DOHH2 (cell line): ENCODE measurements at regions not wholly inside any gene's neighbourhood (a gene's known extent, or its start where the extent isn't known, plus 50 kb on each side); places are given as distances from the start of the nearest gene placed in this dataset.

Experiments
- H3F3A ChIP-seq: fragments of 200-600 bp; sonication (generic), shearing (Covaris generic); 2 replicates; pipeline ENCODE4 v1.6.0; 2016; ENCODE audit warnings: antibody characterized with exemption, mild to moderate bottlenecking; ENCODE audit not compliant: control insufficient read depth, insufficient read depth
- H3K27ac ChIP-seq: fragments of 200-600 bp; sonication (generic); 2 replicates; pipeline ENCODE4 v1.5.1; 2014; ENCODE audit warnings: low read depth, mild to moderate bottlenecking, low read length, moderate library complexity
- H3K27me3 ChIP-seq: fragments of 200-600 bp; sonication (generic); 2 replicates; pipeline ENCODE4 v1.6.1; 2014; ENCODE audit warnings: mild to moderate bottlenecking, low read length, mixed read lengths; ENCODE audit not compliant: control insufficient read depth
- H3K36me3 ChIP-seq: fragments of 200-600 bp; sonication (generic); 2 replicates; pipeline ENCODE4 v1.6.1; 2014; ENCODE audit warnings: mild to moderate bottlenecking, low read length, moderate library complexity, mixed read lengths; ENCODE audit not compliant: control insufficient read depth
- H3K4me1 ChIP-seq: fragments of 200-600 bp; sonication (generic); 2 replicates; pipeline ENCODE4 v1.6.1; 2014; ENCODE audit warnings: mild to moderate bottlenecking, low read length, mixed read lengths; ENCODE audit not compliant: control insufficient read depth
- H3K4me2 ChIP-seq: fragments of 200-600 bp; sonication (generic); 2 replicates; pipeline ENCODE4 v1.6.0; 2014; ENCODE audit warnings: mild to moderate bottlenecking, low read length, moderate library complexity
- H3K4me3 ChIP-seq: fragments of 200-600 bp; sonication (generic); 2 replicates; pipeline ENCODE4 v1.5.1; 2014; ENCODE audit warnings: mild to moderate bottlenecking, low read length, mixed read lengths
- H3K79me2 ChIP-seq: fragments of 200-600 bp; sonication (generic); 2 replicates; pipeline ENCODE4 v1.6.1; 2014; ENCODE audit warnings: mild to moderate bottlenecking, low read length, mixed read lengths; ENCODE audit not compliant: control insufficient read depth
- H3K9me2 ChIP-seq: fragments of 200-600 bp; sonication (generic); replicated peaks from 2 replicates; pipeline ENCODE4 v1.6.1; 2014; ENCODE audit warnings: mild to moderate bottlenecking, low read length, mixed read lengths; ENCODE audit not compliant: control insufficient read depth
- H3K9me3 ChIP-seq: fragments of 200-600 bp; sonication (generic); 2 replicates; pipeline ENCODE4 v1.6.1; 2014; ENCODE audit warnings: antibody characterized with exemption, low read length, mixed read lengths; ENCODE audit not compliant: control insufficient read depth, insufficient read depth
- H4K20me1 ChIP-seq: fragments of 200-600 bp; sonication (generic); 2 replicates; pipeline ENCODE4 v1.6.0; 2014; ENCODE audit warnings: low read depth, mild to moderate bottlenecking, antibody characterized with exemption, low read length, moderate library complexity; ENCODE audit not compliant: control insufficient read depth, insufficient read depth
- EZH2phosphoT487 ChIP-seq: fragments of 200-600 bp; sonication (generic); IDR thresholded peaks from 2 replicates; pipeline ENCODE4 v1.6.1; 2017; ENCODE audit warnings: borderline replicate concordance, mild to moderate bottlenecking, antibody characterized with exemption, low read length, moderate library complexity, mixed read lengths
- TF ChIP-seq, protein P1 (sequence below): fragments of 200-600 bp; sonication (generic); IDR thresholded peaks from one replicate; pipeline ENCODE4 v1.5.1; 2014; ENCODE audit warnings: antibody characterized with exemption, mild to moderate bottlenecking, low read depth, low read length; ENCODE audit not compliant: poor library complexity, severe bottlenecking

DNA sequence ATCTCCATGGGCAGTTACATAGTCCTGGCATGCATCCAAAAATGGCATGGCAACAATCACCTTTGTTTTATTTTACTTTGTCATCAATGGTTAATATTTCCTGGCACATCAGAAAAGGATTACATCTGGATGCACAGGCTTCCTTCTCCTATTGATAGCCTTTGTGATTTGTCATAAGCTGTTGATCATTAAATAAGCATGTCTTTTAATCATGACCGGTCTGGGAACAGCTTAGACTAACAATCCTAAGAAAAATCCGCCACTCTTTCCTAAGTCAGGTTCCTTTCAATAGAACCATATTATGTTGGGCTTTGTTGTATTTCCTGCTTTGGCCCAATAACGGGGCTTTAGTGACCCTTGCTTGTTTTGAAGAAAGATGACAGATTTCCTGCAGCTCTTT is 330.6 kb downstream of the DUSP10 start:
- H3F3A ChIP-seq, result no peaks in the 10 kb centered on the region
- no peaks in the 10 kb centered on the region for H3K36me3 ChIP-seq
- TF ChIP-seq, protein P1, sequence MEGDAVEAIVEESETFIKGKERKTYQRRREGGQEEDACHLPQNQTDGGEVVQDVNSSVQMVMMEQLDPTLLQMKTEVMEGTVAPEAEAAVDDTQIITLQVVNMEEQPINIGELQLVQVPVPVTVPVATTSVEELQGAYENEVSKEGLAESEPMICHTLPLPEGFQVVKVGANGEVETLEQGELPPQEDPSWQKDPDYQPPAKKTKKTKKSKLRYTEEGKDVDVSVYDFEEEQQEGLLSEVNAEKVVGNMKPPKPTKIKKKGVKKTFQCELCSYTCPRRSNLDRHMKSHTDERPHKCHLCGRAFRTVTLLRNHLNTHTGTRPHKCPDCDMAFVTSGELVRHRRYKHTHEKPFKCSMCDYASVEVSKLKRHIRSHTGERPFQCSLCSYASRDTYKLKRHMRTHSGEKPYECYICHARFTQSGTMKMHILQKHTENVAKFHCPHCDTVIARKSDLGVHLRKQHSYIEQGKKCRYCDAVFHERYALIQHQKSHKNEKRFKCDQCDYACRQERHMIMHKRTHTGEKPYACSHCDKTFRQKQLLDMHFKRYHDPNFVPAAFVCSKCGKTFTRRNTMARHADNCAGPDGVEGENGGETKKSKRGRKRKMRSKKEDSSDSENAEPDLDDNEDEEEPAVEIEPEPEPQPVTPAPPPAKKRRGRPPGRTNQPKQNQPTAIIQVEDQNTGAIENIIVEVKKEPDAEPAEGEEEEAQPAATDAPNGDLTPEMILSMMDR, result no peak
- TF ChIP-seq EZH2phosphoT487, result no peak
- no peaks in the 10 kb centered on the region for H3K9me3 ChIP-seq
- H3K4me2 ChIP-seq, result no peak overlapping the region
- H3K27me3 ChIP-seq, result no peaks in the 10 kb centered on the region
- H4K20me1 ChIP-seq, result no peaks in the 10 kb centered on the region
- no peak overlapping the region for H3K4me3 ChIP-seq
- H3K27ac ChIP-seq, result no peak overlapping the region
- no peaks in the 10 kb centered on the region for H3K4me1 ChIP-seq
- no peaks in the 10 kb centered on the region for H3K9me2 ChIP-seq
- H3K79me2 ChIP-seq, result no peaks in the 10 kb centered on the region

DNA sequence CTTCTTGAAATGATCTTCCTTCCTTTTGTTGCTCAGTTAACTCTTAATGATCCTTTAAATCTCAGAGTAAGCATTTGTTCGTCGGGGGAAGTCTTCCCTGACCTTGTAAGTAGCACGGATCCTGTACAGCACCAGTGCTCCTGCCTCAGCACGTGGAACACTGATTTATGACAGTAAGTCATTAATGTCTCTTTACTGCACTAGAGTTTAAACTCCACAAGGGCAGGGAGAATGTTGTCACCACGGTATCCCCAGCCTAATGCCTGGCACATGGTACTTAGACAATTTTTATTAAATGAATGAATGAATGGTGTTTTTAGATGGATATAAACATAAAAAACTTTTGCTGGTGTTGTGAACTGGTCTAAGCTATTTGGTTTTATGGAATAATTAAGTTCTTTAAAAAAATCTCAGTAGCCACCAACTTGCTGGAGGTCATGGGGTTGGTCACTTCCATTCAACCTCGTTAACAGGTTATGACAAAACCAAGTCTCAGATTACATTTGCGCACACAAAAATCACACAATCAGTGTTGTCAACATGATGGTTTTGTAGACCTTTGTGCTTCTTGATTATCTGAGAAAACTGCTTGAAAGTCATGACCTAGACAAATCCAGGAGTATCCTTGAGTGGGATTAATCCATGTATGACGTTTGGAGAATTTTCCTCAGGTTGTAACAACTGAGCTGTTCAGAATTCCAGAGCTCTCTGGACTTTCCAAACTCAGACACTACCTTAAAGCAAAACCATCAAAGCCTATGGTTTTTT is 326.9 kb downstream of the DUSP10 start:
- no peaks in the 10 kb centered on the region for H3K27me3 ChIP-seq
- no peak for TF ChIP-seq EZH2phosphoT487
- TF ChIP-seq, protein P1, result no peak
- H3K4me1 ChIP-seq, result no peaks in the 10 kb centered on the region
- no peaks in the 10 kb centered on the region for H4K20me1 ChIP-seq
- no peak overlapping the region for H3K4me3 ChIP-seq
- no peak overlapping the region for H3K4me2 ChIP-seq
- H3K27ac ChIP-seq, result no peak overlapping the region
- no peaks in the 10 kb centered on the region for H3F3A ChIP-seq
- H3K36me3 ChIP-seq, result no peaks in the 10 kb centered on the region
- no peaks in the 10 kb centered on the region for H3K79me2 ChIP-seq
- no peaks in the 10 kb centered on the region for H3K9me2 ChIP-seq
- no peaks in the 10 kb centered on the region for H3K9me3 ChIP-seq

DNA sequence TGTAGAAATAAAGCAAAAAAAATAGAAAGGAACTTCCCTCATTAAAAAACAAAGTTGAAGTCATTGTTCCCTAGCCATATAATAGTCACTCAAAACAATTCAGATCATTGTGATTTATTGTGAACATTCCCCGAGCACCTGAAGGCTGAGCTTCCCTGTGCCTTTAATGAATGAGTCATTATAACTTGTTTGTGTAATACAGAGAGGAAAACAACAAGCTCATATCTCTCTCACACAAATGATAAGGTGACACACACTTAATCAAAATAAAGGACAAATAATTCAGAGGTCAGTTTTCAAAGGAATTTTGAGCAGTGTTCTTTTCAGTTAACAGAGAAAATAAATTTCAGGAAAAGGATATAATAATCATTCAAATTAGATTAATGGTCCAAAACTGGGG is 326.2 kb downstream of the DUSP10 start:
- no peaks in the 10 kb centered on the region for H3K79me2 ChIP-seq
- no peaks in the 10 kb centered on the region for H3F3A ChIP-seq
- no peaks in the 10 kb centered on the region for H3K9me2 ChIP-seq
- H3K9me3 ChIP-seq, result no peaks in the 10 kb centered on the region
- no peaks in the 10 kb centered on the region for H4K20me1 ChIP-seq
- no peaks in the 10 kb centered on the region for H3K4me1 ChIP-seq
- TF ChIP-seq, protein P1, result no peak
- no peak for TF ChIP-seq EZH2phosphoT487
- H3K4me2 ChIP-seq, result no peak overlapping the region
- H3K36me3 ChIP-seq, result no peaks in the 10 kb centered on the region
- H3K27ac ChIP-seq, result no peak overlapping the region
- H3K4me3 ChIP-seq, result no peak overlapping the region
- no peaks in the 10 kb centered on the region for H3K27me3 ChIP-seq
